NCI-H82 (cell line): ENCODE measurements at regions not wholly inside any gene's neighbourhood (a gene's known extent, or its start where the extent isn't known, plus 50 kb on each side); places are given as distances from the start of the nearest gene placed in this dataset.
"Not testable (repeated sequence)": the region's sequence is repeated elsewhere in the genome, so short reads cannot be mapped to it uniquely, and the experiment has no call there.

Experiments
- DNase-seq: peaks from one replicate; lab custom pipeline; 2025; lab: John Stamatoyannopoulos, UW

- not testable (repeated sequence) for DNase-seq
Observed at GRCh38 chr1:120238867-120239266, 62.5 kb upstream of the SEC22B start.

DNA sequence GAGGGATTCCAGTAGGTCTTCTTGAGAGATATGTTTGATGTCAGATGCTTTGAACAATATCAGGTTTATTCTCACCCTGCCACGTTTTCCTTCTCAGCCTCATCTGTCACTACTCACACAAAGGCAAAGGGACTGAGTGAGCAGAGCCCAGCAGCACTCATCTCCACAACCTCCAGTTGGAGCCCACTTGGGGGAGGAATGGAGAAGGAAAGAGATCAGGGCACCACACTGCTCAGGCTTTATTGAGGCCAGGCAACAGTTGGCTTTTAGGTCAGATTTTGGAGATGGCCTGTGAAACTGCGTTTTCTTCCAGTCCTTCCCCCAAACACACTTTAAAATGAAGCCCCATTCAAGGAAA, 57.3 kb upstream of the SEC22B start:
- DNase-seq: not testable (repeated sequence)

GRCh38 chr1:120232834-120233660, 56.7 kb upstream of the SEC22B start:
- not testable (repeated sequence) for DNase-seq

- DNase-seq: not testable (repeated sequence)
Observed at GRCh38 chr1:120229835-120230234, 53.5 kb upstream of the SEC22B start.
